ENCODE measurements at regions not wholly inside any gene's neighbourhood (a gene's known extent, or its start where the extent isn't known, plus 50 kb on each side); places are given as distances from the start of the nearest gene placed in this dataset.

DNA sequence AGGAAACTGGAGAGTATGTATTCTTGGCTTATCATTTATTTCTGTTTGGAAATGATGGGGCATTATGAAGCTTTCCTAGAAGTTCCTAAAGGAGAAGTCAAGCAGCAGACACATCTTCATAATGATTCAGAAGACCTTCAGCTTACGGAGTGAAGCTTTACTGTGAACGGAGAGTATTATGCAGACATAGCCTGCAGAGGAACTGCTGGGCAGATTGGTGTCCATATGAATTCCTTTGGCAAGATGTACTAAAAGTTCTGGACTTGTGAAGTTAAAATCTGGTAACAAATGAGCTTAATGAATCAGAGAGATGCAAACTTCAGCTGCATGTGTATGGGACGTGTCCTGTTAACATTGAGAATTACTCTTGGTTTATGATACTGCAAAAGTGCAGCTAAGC is 60.1 kb downstream of the NABP1 start:
- no peak overlapping the region for H3K27ac Mint-ChIP-seq
- H3K4me3 Mint-ChIP-seq, result no peak overlapping the region
- DNase-seq (no peak), ATAC-seq (replicated peaks) (no peak)
- no peaks in the 10 kb centered on the region for H3K36me3 Mint-ChIP-seq
- H3K27me3 Mint-ChIP-seq, result no peaks in the 10 kb centered on the region
- H3K9me3 Mint-ChIP-seq, result no peaks in the 10 kb centered on the region
- peaks cover 6 to 10% of the 10 kb centered on the region in 2 donors for H3K4me1 Mint-ChIP-seq

DNA sequence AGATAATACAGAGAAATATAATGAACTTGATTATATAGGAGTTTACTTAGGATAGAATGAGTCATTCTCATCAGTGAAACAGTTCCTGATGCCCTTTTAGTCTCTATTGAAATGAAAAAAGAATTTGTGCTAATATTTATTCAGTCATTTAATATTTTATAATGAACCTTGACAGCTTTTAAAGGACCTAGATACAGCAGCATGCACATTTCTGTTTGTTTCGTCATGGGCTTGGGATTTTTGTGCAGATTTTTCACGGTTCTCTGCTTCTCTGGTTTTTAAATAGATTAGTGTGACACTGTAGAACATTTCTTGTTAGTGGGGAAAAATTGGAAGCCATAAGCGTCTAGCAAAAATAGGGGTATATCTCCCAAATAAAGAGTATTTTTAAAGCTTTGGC is 60.7 kb downstream of the NABP1 start:
- H3K27ac Mint-ChIP-seq, result no peak overlapping the region
- H3K4me1 Mint-ChIP-seq, result peaks cover 6 to 10% of the 10 kb centered on the region in 2 donors
- no peaks in the 10 kb centered on the region for H3K27me3 Mint-ChIP-seq
- DNase-seq (no peak), ATAC-seq (replicated peaks) (no peak)
- H3K36me3 Mint-ChIP-seq, result no peaks in the 10 kb centered on the region
- H3K4me3 Mint-ChIP-seq, result no peak overlapping the region
- no peaks in the 10 kb centered on the region for H3K9me3 Mint-ChIP-seq

DNA sequence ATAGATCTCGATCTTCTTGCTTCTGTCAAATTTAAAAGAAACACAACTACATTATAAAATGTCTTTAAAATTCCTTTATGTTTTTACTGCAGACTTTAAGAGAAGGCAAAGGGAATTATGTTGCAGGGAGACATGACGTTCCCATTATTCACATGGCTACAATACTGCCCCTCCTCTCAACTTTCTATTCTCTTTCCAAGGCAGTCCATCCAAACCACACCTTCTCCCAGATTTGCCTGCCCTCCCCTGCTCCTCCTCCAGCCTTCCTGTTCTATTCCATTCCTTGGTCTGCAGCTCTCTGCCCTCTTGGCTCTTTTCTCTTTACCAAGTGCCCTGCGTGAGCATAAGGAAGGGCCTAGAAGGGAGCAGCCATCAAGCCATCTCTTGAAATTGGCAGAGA is 61.3 kb downstream of the NABP1 start:
- DNase-seq, result no peak
- Mint-ChIP-seq H3K9me3 (no peaks in the 10 kb centered on the region), H3K4me1 (peaks cover 6 to 10% of the 10 kb centered on the region in 2 donors), H3K36me3 (no peaks in the 10 kb centered on the region), H3K27me3 (no peaks in the 10 kb centered on the region), H3K4me3 (no peak overlapping the region), H3K27ac (no peak overlapping the region)
- no peak for ATAC-seq (replicated peaks)

DNA sequence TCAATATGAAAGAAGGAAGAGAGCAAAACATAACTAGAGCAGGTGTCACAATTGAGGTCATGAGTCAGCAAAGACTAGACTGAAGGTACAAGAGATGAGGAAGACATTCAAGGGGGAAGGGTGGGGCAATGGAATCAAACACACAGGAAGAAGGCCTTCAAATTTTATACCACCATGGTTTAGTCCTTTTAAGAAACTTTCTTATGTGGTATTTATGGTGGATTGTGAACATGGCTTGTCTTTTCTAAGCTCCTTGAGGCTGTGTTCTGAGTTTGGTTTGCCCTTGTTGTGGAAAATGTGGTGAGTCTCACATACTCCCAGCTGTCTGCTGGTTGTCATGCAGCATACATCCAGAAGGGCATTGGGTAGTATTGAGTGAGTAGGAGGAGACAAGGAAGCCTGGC is 62.1 kb downstream of the NABP1 start:
- peak; percentile 87 to 92 for ATAC-seq (replicated peaks)

DNA sequence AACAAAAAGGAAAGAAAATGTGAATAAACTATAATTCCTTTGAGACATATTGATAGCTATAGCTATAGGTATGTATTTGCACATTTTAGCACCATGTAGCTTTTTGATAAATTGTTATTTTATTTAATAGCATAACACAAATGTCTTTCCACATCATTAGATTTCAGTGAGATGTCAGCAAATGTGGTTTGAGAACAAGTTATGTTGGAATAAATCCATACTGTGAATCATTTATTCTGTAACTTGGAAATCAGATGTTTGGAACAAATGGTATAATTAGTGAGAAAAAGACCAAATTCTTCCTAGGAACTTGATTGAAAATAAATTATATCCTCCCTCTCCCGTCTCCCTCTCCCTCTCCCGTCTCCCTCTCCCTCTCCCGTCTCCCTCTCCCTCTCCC is 62.8 kb downstream of the NABP1 start:
- H3K9me3 Mint-ChIP-seq, result no peaks in the 10 kb centered on the region
- no peaks in the 10 kb centered on the region for H3K36me3 Mint-ChIP-seq
- H3K27me3 Mint-ChIP-seq, result no peaks in the 10 kb centered on the region
- no peak overlapping the region for H3K27ac Mint-ChIP-seq
- DNase-seq (no peak), ATAC-seq (replicated peaks) (no peak)
- H3K4me1 Mint-ChIP-seq, result peaks cover 6 to 10% of the 10 kb centered on the region in 2 donors
- H3K4me3 Mint-ChIP-seq, result no peak overlapping the region

More for the DNA sequence above, 62.1 kb downstream of the NABP1 start:
- DNase-seq, result no peak
- no peaks in the 10 kb centered on the region for H3K27me3 Mint-ChIP-seq
- H3K4me3 Mint-ChIP-seq, result no peak overlapping the region
- no peaks in the 10 kb centered on the region for H3K36me3 Mint-ChIP-seq
- H3K4me1 Mint-ChIP-seq, result peaks cover 6 to 10% of the 10 kb centered on the region in 2 donors
- H3K27ac Mint-ChIP-seq, result no peak overlapping the region
- H3K9me3 Mint-ChIP-seq, result no peaks in the 10 kb centered on the region

DNA sequence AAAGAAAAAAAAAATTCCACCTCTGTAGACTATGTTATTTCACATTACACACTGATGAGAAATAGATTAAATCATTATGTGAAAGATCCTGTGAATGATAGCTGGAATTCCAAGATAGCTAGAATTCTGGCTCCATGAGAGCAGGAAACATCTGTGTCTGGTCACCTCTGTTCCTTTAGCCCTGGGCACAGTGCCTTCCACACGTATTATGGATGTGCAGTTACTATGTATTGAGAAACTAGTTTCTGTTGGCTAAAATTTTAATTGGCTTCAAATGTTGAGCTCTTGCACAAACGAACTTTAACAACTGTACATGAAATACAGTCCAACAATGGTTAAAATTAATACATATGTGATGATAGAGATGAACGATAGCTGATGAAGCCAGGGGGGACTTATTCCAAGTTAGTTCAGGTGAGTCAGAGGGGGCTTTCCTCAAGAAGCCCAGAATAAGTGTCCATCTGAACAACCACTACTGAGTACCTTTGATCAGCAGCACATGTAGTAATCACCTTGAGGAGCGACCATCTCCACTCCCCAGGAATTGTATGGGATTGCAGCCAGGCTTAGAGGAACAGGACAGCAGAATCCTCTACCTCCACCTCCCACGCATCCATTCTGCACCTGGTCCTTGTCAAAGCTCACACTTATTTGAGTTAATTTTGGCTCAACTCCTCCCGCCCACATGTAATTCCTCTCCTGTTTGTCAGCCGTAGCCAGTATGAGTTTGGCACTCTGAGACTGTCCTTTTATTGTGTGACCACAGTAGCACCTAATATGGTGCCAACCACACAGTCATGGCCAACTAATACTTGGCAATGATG is 68.6 kb downstream of the NABP1 start:
- Mint-ChIP-seq H3K36me3 (no peaks in the 10 kb centered on the region), H3K4me3 (no peak overlapping the region), H3K27me3 (no peaks in the 10 kb centered on the region), H3K4me1 (peaks cover 3 to 5% of the 10 kb centered on the region in 2 donors), H3K27ac (no peak overlapping the region), H3K9me3 (no peaks in the 10 kb centered on the region)
- no peak for DNase-seq
- no peak for ATAC-seq (replicated peaks)

DNA sequence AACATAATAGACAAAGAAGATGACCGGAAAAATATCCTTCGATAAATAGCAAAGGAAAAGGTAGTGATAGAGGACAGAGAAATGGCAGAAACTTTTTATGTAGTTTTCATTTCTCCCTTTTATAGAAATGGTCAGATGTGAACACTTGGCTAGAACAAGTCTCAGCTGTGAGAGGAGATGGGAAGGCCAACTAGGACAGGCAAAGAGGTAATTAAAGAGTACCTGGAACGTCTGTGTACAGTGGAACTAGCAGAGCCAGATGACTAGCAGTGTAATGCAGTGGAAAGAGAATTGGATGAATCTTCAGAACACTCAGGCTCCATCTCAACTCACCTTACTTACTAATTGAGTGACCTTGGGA is 69.2 kb downstream of the NABP1 start:
- no peak overlapping the region for H3K4me3 Mint-ChIP-seq
- no peaks in the 10 kb centered on the region for H3K36me3 Mint-ChIP-seq
- no peak overlapping the region for H3K27ac Mint-ChIP-seq
- H3K4me1 Mint-ChIP-seq, result peaks cover 3 to 5% of the 10 kb centered on the region in 2 donors
- DNase-seq (no peak), ATAC-seq (replicated peaks) (no peak)
- H3K27me3 Mint-ChIP-seq, result no peaks in the 10 kb centered on the region
- H3K9me3 Mint-ChIP-seq, result no peaks in the 10 kb centered on the region

DNA sequence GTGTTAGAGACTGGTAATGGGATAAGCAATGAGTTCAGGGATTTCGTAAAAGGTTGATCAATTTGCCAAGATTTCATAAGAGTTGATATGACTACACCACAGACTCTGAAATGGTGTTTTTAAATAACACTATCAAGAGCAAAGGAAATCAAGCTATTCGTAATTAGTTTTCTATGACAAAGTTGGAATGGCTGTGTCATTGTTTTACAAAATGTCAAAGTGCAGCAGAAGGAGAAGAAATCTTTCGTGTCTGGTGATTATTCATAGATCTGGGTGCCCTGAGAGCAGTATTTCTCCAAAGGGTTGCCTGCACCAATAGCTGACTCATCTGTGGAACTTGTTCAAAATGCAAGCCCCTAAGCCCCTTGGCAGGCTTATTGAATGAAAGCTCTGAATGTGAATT is 70.1 kb downstream of the NABP1 start:
- Mint-ChIP-seq H3K36me3 (no peaks in the 10 kb centered on the region), H3K4me1 (peaks cover 3 to 5% of the 10 kb centered on the region in 2 donors), H3K27ac (no peak overlapping the region), H3K9me3 (no peaks in the 10 kb centered on the region), H3K4me3 (no peak overlapping the region), H3K27me3 (no peaks in the 10 kb centered on the region)
- ATAC-seq (replicated peaks) (no peak), DNase-seq (no peak)

DNA sequence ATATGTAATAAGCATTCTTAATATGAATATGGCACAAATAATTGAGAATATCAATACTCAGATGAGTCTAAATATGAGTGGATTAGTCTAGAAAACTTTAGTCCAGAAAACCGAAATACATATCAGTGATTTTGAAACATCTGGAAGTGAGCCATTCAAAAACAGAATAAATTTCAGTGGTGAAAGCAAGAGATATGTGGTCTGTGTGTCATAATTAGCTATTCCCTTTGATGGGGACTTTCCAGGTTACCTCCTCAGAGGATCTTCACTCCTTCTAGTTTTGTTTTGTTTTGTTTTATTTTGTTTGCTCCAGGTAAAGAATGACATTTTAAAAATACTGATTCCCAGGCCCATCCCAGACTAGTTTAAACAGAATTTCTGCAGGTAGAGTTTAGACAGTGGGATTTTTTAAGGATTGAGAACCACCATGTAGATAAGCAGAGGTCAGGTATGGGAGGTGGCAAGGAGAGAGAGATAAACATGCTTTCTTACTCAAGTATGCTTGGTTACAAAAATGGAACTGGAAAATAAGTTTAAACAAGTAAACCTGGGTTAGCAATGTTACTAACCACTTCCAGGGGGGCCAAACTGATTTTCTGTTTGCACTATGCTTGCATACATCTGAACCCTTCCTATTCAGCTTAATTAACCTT is 70.7 kb downstream of the NABP1 start:
- Mint-ChIP-seq H3K36me3 (no peaks in the 10 kb centered on the region), H3K27me3 (no peaks in the 10 kb centered on the region), H3K4me3 (no peak overlapping the region), H3K9me3 (no peaks in the 10 kb centered on the region), H3K27ac (no peak overlapping the region), H3K4me1 (peaks cover 3 to 5% of the 10 kb centered on the region in 2 donors)
- DNase-seq (no peak), ATAC-seq (replicated peaks) (peak in 1 of 2 donors; percentile 68)

DNA sequence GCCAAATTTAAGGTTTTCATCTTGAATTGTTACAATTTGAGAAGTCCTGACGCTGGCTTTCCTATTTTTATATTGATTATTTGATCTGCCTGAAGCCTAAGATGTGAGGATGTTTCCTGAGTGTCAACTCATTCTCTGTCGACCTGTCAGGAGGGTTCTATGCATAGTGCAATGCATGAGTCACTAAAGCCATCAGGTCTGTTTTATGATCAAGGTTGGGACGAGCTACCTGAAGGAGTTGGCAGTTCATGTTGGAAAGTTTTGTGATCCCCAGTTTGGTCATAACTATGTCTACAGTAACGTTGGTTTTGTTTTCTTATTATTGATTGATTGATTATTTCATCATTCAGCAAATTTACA is 71.2 kb downstream of the NABP1 start:
- Mint-ChIP-seq H3K27me3 (no peaks in the 10 kb centered on the region), H3K36me3 (no peaks in the 10 kb centered on the region), H3K4me3 (no peak overlapping the region), H3K4me1 (peaks cover 3 to 5% of the 10 kb centered on the region in 2 donors), H3K9me3 (no peaks in the 10 kb centered on the region), H3K27ac (no peak overlapping the region)
- DNase-seq (no peak), ATAC-seq (replicated peaks) (no peak)

DNA sequence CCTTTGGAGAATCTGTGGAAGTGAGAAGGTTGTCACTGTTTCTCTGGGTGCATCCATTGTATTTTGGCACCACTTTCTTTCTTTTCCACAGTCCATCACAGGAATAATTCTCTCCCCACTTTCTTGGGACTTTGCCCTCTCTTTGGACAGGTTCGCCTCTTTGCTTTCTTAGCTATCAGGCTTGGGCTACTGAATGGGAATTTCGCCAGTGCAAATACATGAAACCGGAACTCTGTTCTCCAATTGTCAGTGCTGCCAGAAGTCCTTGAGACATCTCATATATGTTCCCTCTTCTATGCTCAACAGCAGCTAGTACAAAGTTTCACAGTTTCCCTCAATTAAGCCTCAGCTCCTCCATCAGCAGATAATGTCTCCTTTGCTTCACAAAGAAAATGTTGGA is 76.2 kb downstream of the NABP1 start:
- Mint-ChIP-seq H3K9me3 (no peaks in the 10 kb centered on the region), H3K4me3 (no peak overlapping the region), H3K27ac (no peak overlapping the region), H3K36me3 (no peaks in the 10 kb centered on the region), H3K4me1 (peaks cover 2 to 6% of the 10 kb centered on the region in 2 donors), H3K27me3 (no peaks in the 10 kb centered on the region)
- ATAC-seq (replicated peaks) (no peak), DNase-seq (no peak)

DNA sequence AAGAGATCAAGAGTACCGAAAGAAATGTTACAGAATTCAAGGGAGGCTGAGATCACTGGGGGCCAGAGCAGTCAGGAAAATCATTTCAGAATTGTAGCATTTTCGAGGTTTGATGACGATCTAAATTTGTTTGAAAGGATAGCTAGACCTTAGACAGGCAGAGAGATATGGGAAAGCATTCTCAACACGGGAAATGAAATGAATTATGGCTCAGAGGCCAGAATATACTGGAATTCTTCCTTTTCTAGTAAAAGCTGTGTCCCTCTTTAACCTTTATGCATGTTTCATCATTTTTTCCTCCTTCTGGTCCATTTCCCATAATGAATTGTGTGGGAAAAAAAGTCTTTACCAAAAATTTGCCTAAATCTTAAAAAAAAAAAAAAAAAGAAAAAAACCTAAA is 78.8 kb downstream of the NABP1 start:
- no peak overlapping the region for H3K4me3 Mint-ChIP-seq
- peaks cover 2 to 6% of the 10 kb centered on the region in 2 donors for H3K4me1 Mint-ChIP-seq
- H3K27me3 Mint-ChIP-seq, result no peaks in the 10 kb centered on the region
- no peak for ATAC-seq (replicated peaks)
- no peak for DNase-seq
- H3K9me3 Mint-ChIP-seq, result no peaks in the 10 kb centered on the region
- no peaks in the 10 kb centered on the region for H3K36me3 Mint-ChIP-seq
- no peak overlapping the region for H3K27ac Mint-ChIP-seq

DNA sequence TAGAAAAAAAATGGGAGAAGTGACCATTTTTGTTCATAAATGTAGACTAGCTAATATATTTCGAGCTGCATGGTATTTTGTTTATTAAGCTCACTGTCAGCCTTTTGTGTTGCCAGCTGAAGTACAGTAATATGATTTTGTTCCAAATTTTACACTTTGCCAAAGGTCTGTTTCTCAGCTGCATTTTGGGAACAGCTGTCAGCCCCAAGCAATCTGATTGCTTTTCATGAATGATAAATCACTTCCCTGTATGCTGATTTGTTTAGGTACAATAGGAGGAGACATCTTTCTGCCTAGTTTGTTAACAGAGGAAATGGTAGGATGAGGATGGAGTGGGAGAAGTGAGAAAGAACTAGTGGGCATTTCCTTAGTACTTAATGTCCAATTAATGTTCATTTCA is 79.3 kb downstream of the NABP1 start:
- H3K27me3 Mint-ChIP-seq, result no peaks in the 10 kb centered on the region
- peaks cover 2 to 6% of the 10 kb centered on the region in 2 donors for H3K4me1 Mint-ChIP-seq
- no peaks in the 10 kb centered on the region for H3K36me3 Mint-ChIP-seq
- H3K4me3 Mint-ChIP-seq, result no peak overlapping the region
- DNase-seq (no peak), ATAC-seq (replicated peaks) (no peak)
- no peak overlapping the region for H3K27ac Mint-ChIP-seq
- H3K9me3 Mint-ChIP-seq, result no peaks in the 10 kb centered on the region

DNA sequence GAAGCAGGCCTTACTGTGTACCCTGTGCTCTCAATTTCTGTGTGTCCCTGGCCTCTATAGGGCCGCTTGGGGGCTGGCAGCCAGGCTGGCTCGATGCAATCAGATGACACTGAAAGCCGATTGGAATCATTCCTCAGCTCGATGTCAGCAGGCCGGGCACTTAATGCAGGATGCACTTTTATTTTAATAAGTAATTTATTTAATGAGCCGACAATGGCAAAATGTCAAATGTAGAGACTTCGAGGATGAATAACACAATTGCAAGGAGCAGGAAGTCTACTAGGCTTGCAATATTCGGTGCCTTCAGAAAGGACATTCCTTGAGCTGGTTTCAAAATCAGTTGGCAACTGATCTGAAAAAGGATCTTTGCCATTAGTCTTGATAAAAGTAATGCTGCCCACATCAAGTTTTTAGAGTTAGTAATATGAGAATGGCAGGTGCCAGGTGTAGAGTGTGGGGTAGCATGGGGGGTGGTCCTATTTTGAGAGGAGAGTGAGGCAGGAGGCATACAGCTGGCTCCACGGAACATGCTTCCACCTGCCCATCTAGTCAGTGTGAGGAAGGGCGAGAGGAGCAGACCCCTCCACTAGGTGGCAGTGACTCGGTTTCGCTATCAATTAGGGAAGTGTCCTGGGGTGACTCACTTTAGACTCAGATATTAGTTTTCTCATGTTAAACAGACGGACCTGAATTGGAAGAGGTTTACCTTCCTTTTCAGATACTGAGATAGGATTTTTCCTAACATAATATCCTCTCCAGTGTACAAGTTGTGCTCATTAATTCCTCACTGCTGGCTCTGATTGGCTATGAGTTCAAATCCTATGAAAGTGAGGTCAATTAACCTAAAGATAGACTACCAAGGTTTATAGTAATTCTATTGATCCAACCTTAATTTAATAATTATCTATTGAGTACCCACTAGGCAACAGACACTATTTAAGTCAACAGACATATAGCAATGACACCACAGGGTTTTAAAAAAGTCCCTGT is 80.9 kb downstream of the NABP1 start:
- Mint-ChIP-seq H3K4me1 (peaks cover 2 to 6% of the 10 kb centered on the region in 2 donors), H3K9me3 (no peaks in the 10 kb centered on the region), H3K4me3 (peak overlapping the region in 1 of 2 donors; percentile 52), H3K36me3 (no peaks in the 10 kb centered on the region), H3K27me3 (peaks cover 0 to 4% of the 10 kb centered on the region in 2 donors), H3K27ac (no peak overlapping the region)
- DNase-seq, result peak; percentile 59
- ATAC-seq (replicated peaks), result peak; percentile 100
